NT2/D1 (cell line): ENCODE measurements at regions not wholly inside any gene's neighbourhood (a gene's known extent, or its start where the extent isn't known, plus 50 kb on each side); places are given as distances from the start of the nearest gene placed in this dataset.

Experiments
- DNase-seq: peaks from one replicate; pipeline ENCODE4 v3.0.0-alpha.2; 2011; ENCODE audit warnings: low read depth, low spot score
- H3K27me3 ChIP-seq: 2 replicates; pipeline ENCODE4 v1.6.0; 2011; ENCODE audit warnings: mild to moderate bottlenecking; ENCODE audit not compliant: insufficient read length, insufficient read depth
- H3K36me3 ChIP-seq: 2 replicates; pipeline ENCODE4 v1.6.1; 2011; ENCODE audit warnings: mild to moderate bottlenecking, low read length, mixed read lengths; ENCODE audit not compliant: insufficient read depth, insufficient read length
- H3K4me1 ChIP-seq: 2 replicates; pipeline ENCODE4 v1.5.1; 2011; ENCODE audit not compliant: insufficient read depth, insufficient read length
- H3K4me3 ChIP-seq: 2 replicates; pipeline ENCODE4 v1.5.1; 2011; ENCODE audit warnings: low read depth; ENCODE audit not compliant: insufficient read length
- H3K9ac ChIP-seq: 2 replicates; pipeline ENCODE4 v1.6.0; 2011; ENCODE audit warnings: low read depth; ENCODE audit not compliant: insufficient read length
- H3K9me3 ChIP-seq: 2 replicates; pipeline ENCODE4 v1.5.1; 2011; ENCODE audit warnings: mild to moderate bottlenecking, low read length; ENCODE audit not compliant: insufficient read depth
- SUZ12 ChIP-seq: IDR thresholded peaks from 2 replicates; pipeline ENCODE4 v1.6.1; 2011; ENCODE audit not compliant: insufficient read length, insufficient read depth; ENCODE audit errors: extremely low read depth
- YY1 ChIP-seq: IDR thresholded peaks from 2 replicates; pipeline ENCODE4 v1.6.1; 2011; ENCODE audit not compliant: insufficient read length, insufficient read depth
- ZNF274 ChIP-seq: IDR thresholded peaks from 2 replicates; pipeline ENCODE4 v1.6.1; 2011; ENCODE audit warnings: mild to moderate bottlenecking, low read depth, low read length

DNA sequence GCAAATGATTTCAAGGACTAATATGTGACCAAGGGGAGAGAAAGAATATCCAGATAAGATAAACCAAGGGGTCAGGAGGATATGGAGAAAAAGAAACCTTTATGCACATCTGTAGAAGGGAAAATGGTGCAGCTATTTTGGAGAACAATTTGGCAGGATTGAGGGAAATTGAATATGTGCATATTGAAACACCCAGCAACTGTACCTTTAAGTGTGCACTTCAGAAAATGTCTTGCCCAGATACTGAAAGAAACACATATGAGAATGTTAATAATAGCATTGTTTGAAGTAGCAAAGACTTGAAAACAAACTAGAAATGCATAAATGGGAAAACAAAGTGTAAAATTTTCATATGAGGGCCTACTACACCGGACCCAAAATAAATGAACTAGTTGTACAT is 599.6 kb downstream of the PSAT1 start:
- Histone ChIP-seq H3K4me3 (no peak overlapping the region), H3K9ac (no peak overlapping the region), H3K27me3 (no peaks in the 10 kb centered on the region), H3K4me1 (no peaks in the 10 kb centered on the region), H3K36me3 (no peaks in the 10 kb centered on the region), H3K9me3 (no peaks in the 10 kb centered on the region)
- no peak for DNase-seq
- TF ChIP-seq SUZ12 = no peak
- no peak for TF ChIP-seq ZNF274
- TF ChIP-seq YY1 = no peak

- Histone ChIP-seq H3K4me3 (no peak overlapping the region), H3K36me3 (no peaks in the 10 kb centered on the region), H3K4me1 (no peaks in the 10 kb centered on the region), H3K9ac (no peak overlapping the region), H3K27me3 (no peaks in the 10 kb centered on the region), H3K9me3 (no peaks in the 10 kb centered on the region)
- TF ChIP-seq ZNF274 (no peak), YY1 (no peak), SUZ12 (no peak)
- DNase-seq = no peak
Observed at GRCh38 chr9:78898234-78898633, 601.3 kb downstream of the PSAT1 start.

DNA sequence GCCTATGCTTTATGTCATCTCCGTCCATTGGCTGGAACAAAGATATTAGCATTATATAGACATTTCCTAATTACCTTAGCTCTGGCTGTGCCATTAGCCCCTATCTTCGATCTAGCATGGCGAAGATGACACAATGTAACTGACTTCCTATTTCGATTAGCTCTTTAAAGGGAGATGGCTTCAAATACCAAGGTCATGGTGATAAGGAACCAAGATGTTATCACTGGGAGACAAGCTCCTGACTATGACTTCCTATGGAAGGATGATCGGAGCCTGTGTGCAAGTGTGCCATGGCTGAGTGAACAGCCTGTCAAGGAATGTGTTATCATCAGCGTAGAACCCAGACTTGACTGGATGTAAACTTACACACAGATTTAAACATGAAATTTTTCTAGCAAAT is 602.1 kb downstream of the PSAT1 start:
- H3K9ac ChIP-seq = no peak overlapping the region
- no peaks in the 10 kb centered on the region for H3K36me3 ChIP-seq
- no peak for TF ChIP-seq ZNF274
- no peak for TF ChIP-seq YY1
- TF ChIP-seq SUZ12 = no peak
- H3K4me1 ChIP-seq = no peaks in the 10 kb centered on the region
- H3K27me3 ChIP-seq = no peaks in the 10 kb centered on the region
- no peak for DNase-seq
- no peaks in the 10 kb centered on the region for H3K9me3 ChIP-seq
- no peak overlapping the region for H3K4me3 ChIP-seq

DNA sequence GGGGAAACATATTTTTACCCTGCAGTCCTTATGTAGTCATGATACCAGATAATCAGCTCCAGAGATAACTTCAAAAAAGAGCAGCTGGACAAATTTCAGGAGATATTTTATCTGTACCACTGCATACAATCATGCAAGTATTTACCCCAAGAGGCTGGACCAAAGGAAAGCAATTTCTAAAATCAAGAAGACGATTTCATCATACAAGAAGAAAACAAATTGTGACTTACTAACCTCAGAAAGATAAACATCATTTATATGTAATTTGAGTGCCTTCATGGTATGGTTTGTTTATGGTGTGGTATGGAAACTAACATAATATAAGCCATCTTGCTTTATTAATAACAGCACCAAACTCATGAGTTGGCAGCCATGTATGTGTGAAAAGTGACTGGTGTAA is 603.6 kb downstream of the PSAT1 start:
- no peaks in the 10 kb centered on the region for H3K4me1 ChIP-seq
- TF ChIP-seq SUZ12 (no peak), ZNF274 (no peak), YY1 (no peak)
- H3K27me3 ChIP-seq = no peaks in the 10 kb centered on the region
- no peak overlapping the region for H3K4me3 ChIP-seq
- no peak overlapping the region for H3K9ac ChIP-seq
- no peaks in the 10 kb centered on the region for H3K9me3 ChIP-seq
- no peaks in the 10 kb centered on the region for H3K36me3 ChIP-seq
- no peak for DNase-seq

DNA sequence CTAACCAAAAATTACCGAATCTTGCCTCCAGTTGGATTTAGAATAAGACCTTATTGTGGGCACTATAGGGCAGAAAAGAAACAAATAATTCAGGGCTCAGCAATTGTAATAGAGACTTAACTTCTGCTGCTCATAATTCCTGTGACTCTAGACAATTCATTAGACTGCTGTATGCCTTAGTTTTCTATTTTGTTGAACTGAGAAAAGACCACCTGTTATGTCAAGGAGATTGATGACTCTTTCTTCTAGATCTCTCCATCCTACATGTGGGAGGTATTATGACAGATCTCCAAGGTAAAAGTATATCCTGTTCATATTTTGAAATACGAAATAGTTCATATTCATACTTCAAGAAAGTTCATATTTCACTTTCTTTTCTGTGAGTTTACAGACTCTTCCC is 605.1 kb downstream of the PSAT1 start:
- DNase-seq = no peak
- Histone ChIP-seq H3K36me3 (no peaks in the 10 kb centered on the region), H3K9me3 (no peaks in the 10 kb centered on the region), H3K4me1 (no peaks in the 10 kb centered on the region), H3K4me3 (no peak overlapping the region), H3K9ac (no peak overlapping the region), H3K27me3 (no peaks in the 10 kb centered on the region)
- TF ChIP-seq SUZ12 = no peak
- TF ChIP-seq ZNF274 = no peak
- TF ChIP-seq YY1 = no peak

DNA sequence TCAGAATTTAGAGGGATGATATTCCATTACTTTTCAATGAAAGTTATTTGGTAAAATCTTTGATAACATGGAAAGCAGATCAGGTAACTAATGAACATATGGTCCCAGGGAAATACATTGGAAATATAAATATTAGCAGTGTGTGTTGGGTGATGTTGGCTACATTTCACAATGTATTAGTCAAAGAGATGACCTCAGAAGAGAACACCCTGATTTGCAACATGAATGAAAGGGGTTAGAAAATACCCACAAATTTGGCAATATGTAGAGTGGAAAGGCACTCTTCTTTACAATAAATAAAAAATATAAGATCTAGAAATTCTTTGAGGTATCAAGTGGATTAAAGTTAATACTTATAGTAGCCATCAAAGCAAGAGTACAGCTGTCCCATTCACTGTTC is 606.7 kb downstream of the PSAT1 start:
- no peak for TF ChIP-seq ZNF274
- TF ChIP-seq YY1 = no peak
- TF ChIP-seq SUZ12 = no peak
- H3K27me3 ChIP-seq = no peaks in the 10 kb centered on the region
- no peaks in the 10 kb centered on the region for H3K4me1 ChIP-seq
- H3K9ac ChIP-seq = no peak overlapping the region
- no peaks in the 10 kb centered on the region for H3K9me3 ChIP-seq
- no peaks in the 10 kb centered on the region for H3K36me3 ChIP-seq
- no peak for DNase-seq
- H3K4me3 ChIP-seq = no peak overlapping the region

DNA sequence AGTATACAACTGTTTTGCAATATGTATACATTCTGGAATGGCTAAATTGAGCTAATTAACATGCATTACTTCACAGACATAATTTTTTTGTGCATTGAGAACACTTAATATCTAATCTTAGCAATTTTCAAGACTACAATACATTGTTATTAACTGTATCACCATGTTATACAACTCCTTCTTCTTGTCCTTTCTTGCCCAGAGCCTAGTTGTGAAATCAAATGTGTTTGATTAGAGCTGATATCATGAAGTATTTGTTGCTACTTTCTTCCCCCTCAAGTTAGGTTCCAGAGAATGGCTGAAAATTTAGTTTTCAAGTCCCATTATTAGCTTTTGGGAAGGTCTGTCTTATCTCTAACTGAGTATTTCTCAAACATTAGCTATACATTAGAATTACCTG is 607.8 kb downstream of the PSAT1 start:
- no peaks in the 10 kb centered on the region for H3K27me3 ChIP-seq
- no peak for TF ChIP-seq YY1
- no peak for TF ChIP-seq SUZ12
- TF ChIP-seq ZNF274 = no peak
- no peaks in the 10 kb centered on the region for H3K36me3 ChIP-seq
- H3K4me1 ChIP-seq = no peaks in the 10 kb centered on the region
- H3K9me3 ChIP-seq = no peaks in the 10 kb centered on the region
- no peak for DNase-seq
- H3K4me3 ChIP-seq = no peak overlapping the region
- no peak overlapping the region for H3K9ac ChIP-seq

DNA sequence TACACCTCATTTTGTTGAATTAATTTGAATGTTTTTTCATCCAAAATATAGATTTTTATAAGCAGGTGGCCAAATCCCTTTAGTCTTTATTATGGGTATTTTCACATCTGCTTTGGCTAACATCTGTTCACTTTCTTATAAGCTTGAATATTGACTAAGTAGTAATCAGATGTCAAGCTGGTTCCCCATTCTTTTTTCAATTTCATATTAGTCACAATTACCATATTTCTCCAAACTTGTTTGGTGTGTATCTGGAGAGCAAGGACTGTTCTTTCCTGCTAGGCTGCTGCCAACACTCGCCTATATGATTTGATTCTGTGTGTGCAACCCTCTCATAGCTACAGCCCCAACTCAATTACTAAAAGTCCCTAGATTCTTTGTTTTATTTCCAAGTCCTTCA is 608.5 kb downstream of the PSAT1 start:
- Histone ChIP-seq H3K4me1 (no peaks in the 10 kb centered on the region), H3K4me3 (no peak overlapping the region), H3K27me3 (no peaks in the 10 kb centered on the region), H3K36me3 (no peaks in the 10 kb centered on the region), H3K9ac (no peak overlapping the region), H3K9me3 (no peaks in the 10 kb centered on the region)
- no peak for TF ChIP-seq ZNF274
- no peak for TF ChIP-seq SUZ12
- TF ChIP-seq YY1 = no peak
- no peak for DNase-seq
